ENCODE measurements at regions not wholly inside any gene's neighbourhood (a gene's known extent, or its start where the extent isn't known, plus 50 kb on each side); places are given as distances from the start of the nearest gene placed in this dataset.

DNA sequence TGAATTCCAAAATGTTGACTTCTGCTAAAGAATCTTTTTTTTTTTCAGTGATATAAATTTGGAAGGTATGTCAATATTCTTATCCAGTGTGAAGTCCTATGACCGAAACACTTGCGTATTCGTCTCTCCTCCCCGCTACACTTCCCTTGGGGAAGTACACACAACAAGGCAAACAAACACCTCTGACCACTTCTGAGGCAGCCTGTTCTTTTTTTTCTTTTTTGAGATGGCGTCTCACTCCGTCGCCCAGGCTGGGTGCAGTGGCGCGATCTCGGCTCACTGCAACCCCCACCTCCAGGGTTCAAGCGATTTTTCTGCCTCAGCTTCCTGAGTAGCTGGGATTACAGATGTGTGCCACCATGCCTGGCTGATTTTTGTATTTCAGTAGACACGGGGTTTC is 78.1 kb upstream of the DHRSX start:
- POLR2A ChIA-PET: no interaction called here
- peaks cover 20% of the 10 kb centered on the region for H3K27me3 ChIP-seq (ENCODE audit: control insufficient read depth, insufficient read depth, low read length)
- DNase-seq (ENCODE audit: low read depth, low spot score): no peak
- TF ChIP-seq, protein P1, sequence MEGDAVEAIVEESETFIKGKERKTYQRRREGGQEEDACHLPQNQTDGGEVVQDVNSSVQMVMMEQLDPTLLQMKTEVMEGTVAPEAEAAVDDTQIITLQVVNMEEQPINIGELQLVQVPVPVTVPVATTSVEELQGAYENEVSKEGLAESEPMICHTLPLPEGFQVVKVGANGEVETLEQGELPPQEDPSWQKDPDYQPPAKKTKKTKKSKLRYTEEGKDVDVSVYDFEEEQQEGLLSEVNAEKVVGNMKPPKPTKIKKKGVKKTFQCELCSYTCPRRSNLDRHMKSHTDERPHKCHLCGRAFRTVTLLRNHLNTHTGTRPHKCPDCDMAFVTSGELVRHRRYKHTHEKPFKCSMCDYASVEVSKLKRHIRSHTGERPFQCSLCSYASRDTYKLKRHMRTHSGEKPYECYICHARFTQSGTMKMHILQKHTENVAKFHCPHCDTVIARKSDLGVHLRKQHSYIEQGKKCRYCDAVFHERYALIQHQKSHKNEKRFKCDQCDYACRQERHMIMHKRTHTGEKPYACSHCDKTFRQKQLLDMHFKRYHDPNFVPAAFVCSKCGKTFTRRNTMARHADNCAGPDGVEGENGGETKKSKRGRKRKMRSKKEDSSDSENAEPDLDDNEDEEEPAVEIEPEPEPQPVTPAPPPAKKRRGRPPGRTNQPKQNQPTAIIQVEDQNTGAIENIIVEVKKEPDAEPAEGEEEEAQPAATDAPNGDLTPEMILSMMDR (IDR thresholded peaks at IDR 0.05; ENCODE audit: low read depth, low read length): no peak
- no peaks in the 10 kb centered on the region; the same call in 1 of the 2 replicates for H3K9me3 ChIP-seq (ENCODE audit: control insufficient read depth, insufficient read depth, low read length)
- no peak overlapping the region for H3K27ac ChIP-seq (ENCODE audit: low read depth, low read length)
- H3K4me3 ChIP-seq (ENCODE audit: low read depth, low read length): no peak overlapping the region
- CTCF ChIA-PET: no interaction called here

DNA sequence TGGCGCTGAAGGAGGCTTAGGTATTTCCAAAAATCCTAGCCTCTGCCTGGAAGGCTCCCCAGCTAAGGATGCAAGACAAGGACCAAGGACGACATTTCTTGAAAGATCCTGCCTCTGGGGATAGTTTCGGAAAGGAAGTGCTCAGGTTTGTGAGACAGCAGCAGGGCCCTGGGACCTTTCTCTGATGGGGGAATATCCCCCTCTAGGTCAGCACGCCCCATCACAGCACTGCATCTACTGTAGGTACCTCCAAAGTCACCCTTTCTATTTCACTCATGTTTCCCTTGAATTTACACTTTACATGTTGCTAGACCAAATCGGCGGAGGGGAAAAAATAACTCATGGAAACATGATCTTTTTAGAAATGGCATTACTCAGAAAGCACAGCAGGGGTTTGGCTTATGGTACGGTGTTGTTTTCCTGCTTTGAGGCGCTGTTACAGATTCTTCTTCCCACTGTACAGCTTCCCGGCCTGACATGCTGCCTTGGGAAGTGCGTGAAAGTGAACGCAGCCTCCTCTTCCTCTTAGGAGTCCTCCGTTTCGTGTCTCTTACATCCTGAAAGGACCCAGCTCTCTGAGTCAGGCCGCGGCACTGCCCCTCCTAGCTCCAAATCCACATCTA is 77.2 kb upstream of the DHRSX start:
- Histone ChIP-seq H3K9me3 (ENCODE audit: control insufficient read depth, insufficient read depth, low read length) (no peaks in the 10 kb centered on the region; the same call in 1 of the 2 replicates), H3K27me3 (ENCODE audit: control insufficient read depth, insufficient read depth, low read length) (peaks cover 16% of the 10 kb centered on the region), H3K27ac (ENCODE audit: low read depth, low read length) (no peak overlapping the region), H3K4me3 (ENCODE audit: low read depth, low read length) (no peak overlapping the region)
- ChIA-PET POLR2A (no interaction called here), CTCF (no interaction called here)
- TF ChIP-seq, protein P1 (IDR thresholded peaks at IDR 0.05; ENCODE audit: low read depth, low read length): no peak
- no peak for DNase-seq (ENCODE audit: low read depth, low spot score)

DNA sequence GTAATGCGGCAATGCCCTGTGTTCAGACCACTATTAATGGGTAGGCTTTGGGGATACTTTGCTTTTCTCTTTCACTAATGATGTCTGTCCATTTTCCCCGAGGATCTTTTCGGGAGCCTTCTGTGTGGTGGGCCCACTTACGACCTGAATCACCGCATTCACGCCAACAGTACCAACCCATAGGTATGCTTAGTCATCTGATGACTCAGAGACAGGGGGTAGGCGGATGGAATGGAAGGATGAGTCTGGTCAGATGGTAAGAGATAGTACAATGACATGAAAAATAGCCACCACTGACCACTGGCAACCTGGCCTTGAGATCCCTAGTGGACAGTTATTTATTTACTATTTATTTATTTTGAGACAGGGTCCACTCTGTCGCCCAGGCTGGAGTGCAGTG is 76.0 kb upstream of the DHRSX start:
- Histone ChIP-seq H3K4me3 (ENCODE audit: low read depth, low read length) (no peak overlapping the region), H3K9me3 (ENCODE audit: control insufficient read depth, insufficient read depth, low read length) (no peaks in the 10 kb centered on the region; the same call in 1 of the 2 replicates), H3K27me3 (ENCODE audit: control insufficient read depth, insufficient read depth, low read length) (peaks cover 5% of the 10 kb centered on the region), H3K27ac (ENCODE audit: low read depth, low read length) (no peak overlapping the region)
- CTCF ChIA-PET: no interaction called here
- DNase-seq (ENCODE audit: low read depth, low spot score): no peak
- TF ChIP-seq, protein P1 (IDR thresholded peaks at IDR 0.05; ENCODE audit: low read depth, low read length): no peak
- POLR2A ChIA-PET: no interaction called here

DNA sequence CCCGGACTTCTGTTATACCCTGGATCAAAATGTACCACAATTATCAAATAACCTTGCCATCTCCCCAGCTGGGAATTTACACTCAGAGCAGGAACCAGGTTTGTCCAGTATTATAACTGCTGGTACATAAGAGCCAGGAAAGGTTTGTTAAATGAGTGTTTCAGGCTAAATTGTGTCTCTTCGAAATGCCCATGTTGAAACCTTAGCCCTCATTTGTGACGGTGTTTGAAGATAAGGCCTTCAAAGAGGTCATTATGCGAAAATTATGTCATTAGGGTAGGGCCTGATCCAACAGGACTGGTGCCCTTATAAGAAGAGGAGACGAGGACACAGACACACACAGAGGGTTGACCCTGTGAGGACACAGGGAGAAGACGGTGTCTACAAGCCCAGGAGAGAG is 73.5 kb upstream of the DHRSX start:
- Histone ChIP-seq H3K27me3 (ENCODE audit: control insufficient read depth, insufficient read depth, low read length) (no peaks in the 10 kb centered on the region), H3K4me3 (ENCODE audit: low read depth, low read length) (no peak overlapping the region), H3K9me3 (ENCODE audit: control insufficient read depth, insufficient read depth, low read length) (no peaks in the 10 kb centered on the region; the same call in 1 of the 2 replicates), H3K27ac (ENCODE audit: low read depth, low read length) (no peak overlapping the region)
- ChIA-PET POLR2A (no interaction called here), CTCF (no interaction called here)
- TF ChIP-seq, protein P1 (IDR thresholded peaks at IDR 0.05; ENCODE audit: low read depth, low read length): no peak
- no peak for DNase-seq (ENCODE audit: low read depth, low spot score)

DNA sequence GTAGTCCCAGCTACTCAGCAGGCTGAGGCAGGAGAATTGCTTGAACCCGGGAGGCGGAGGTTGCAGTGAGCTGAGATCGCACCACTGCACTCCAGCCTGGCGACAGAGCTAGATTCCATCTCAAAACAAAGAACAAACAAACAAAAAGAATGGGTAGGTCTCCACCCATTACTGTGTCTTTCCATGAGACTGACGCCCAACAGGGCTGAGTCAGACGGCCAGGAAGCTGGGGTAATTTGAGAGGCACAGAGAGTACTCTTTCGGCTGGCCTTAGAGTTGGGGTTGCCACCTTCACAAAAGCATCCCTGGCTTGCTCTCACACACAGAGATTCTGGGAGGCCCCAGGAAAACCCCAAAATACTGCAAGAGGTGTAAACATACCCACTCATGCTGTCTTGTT is 72.0 kb upstream of the DHRSX start:
- Histone ChIP-seq H3K27ac (ENCODE audit: low read depth, low read length) (no peak overlapping the region), H3K27me3 (ENCODE audit: control insufficient read depth, insufficient read depth, low read length) (no peaks in the 10 kb centered on the region), H3K9me3 (ENCODE audit: control insufficient read depth, insufficient read depth, low read length) (no peaks in the 10 kb centered on the region; the same call in 1 of the 2 replicates), H3K4me3 (ENCODE audit: low read depth, low read length) (no peak overlapping the region)
- CTCF ChIA-PET: no interaction called here
- TF ChIP-seq, protein P1 (IDR thresholded peaks at IDR 0.05; ENCODE audit: low read depth, low read length): no peak
- DNase-seq (ENCODE audit: low read depth, low spot score): no peak
- POLR2A ChIA-PET: no interaction called here
